CD4-positive, alpha-beta T cell treated with Interferon alpha-2 for 1 hour (primary cell): ENCODE measurements at regions not wholly inside any gene's neighbourhood (a gene's known extent, or its start where the extent isn't known, plus 50 kb on each side); places are given as distances from the start of the nearest gene placed in this dataset.
"Not testable (repeated sequence)": the region's sequence is repeated elsewhere in the genome, so short reads cannot be mapped to it uniquely, and the experiment has no call there.

Source experiments
- DNase-seq, 2 donors: peaks; one replicate each; pipeline ENCODE4 v3.0.0-alpha.2; 2020 to 2022

DNA sequence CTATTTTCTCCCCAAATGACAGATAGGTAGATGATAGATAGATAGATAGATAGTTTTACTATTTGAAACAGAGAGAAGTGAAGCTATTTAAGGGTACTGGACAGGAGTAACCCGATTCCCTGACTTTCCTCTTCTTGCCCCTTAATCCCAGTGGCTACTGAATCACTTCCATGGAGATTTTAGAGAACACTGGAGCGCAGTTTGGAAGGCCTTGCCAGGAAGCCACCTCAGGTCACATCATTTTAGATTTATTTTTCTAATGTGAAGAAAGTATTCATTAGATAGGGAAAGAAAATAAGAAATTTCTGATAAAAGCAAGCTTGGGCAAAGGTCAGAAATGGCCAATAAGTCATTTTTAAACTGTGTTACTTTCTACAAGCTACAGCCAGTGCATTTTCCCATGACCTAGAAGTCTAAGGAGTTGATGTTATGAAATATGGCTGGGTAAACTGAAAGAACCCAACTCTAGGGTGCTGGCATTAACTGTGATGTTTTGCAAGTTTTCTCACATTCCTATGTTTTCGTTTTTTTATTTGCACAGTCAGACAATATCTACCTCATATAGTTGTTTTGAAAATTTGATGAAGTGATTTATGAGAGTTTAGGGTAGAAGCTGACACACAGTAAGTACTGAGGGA is 544.7 kb upstream of the PTGER4 start:
- no peak for DNase-seq

DNA sequence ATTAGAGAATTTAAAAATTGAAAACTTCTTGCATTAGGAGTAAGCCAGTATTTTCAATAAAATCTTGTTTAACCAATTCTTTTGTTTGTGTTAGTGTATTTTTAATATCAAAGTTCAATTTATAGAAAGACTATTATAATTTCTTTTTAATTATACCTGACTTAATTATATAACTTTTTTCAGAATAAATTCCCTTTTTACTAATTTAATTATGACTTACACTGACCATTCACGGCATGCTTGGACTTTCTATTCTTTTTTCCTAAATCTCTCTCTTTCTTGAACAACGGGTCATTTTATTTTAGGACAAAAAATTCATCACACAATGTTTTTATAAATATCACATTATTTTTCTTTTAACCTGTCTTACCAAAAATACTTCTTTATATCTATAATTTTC is 555.3 kb upstream of the PTGER4 start:
- DNase-seq, result no peak

DNA sequence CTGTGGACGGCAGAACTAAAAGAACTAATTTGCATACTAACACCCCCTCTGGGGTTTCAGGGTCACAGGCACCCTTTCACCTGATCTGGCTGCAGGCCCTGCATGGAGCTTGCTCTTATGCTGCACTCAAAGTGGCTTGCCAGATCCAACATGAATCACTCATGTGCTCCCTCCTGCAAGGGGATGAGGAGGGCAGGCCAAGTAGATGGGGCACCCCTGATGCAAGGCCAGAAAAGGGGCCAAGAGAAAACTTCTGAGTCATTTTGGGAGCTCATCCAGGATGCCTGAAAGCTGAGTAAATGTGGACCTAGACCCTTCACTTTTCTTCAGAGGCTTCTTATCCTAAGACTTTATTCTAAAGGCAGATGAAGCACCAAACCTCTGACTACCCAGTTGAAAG is 558.5 kb upstream of the PTGER4 start:
- DNase-seq, result no peak

DNA sequence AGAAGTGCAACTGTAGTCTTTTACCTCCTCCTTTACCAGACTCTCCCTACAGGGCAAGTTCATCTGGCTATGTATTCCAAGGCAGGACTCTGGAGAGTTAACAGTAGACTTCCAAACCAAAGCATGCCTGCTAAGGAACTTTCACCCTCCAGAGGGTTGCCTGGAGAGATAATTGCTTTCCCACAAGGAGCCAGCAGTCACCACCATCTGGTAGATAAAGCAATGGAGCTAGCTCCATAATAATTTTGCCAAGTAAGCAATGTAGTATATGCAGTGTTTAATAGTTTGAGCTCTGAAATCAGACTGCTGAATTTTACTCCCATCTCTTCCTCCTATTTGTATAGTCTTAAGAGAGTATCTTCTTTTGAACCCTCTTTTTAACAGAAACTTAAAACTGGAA is 566.8 kb upstream of the PTGER4 start:
- DNase-seq, result no peak

DNA sequence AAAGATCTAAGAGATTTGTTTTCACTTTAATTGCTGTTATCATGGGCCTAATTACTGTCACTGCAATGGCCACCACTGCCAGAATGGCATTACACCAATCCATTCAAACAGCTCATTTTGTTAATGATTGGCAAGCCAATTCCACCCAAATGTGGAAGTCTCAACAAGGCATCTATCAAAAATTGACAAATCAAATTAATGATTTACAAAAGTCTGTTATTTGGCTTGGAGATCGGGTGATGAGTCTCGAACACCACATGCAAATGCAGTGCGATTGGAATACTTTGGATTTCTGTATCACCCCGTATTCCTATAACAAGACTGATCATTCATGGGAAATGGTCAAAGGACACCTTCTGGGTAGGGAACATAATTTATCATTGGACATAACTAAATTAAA is 568.7 kb upstream of the PTGER4 start:
- not testable (repeated sequence) for DNase-seq

DNA sequence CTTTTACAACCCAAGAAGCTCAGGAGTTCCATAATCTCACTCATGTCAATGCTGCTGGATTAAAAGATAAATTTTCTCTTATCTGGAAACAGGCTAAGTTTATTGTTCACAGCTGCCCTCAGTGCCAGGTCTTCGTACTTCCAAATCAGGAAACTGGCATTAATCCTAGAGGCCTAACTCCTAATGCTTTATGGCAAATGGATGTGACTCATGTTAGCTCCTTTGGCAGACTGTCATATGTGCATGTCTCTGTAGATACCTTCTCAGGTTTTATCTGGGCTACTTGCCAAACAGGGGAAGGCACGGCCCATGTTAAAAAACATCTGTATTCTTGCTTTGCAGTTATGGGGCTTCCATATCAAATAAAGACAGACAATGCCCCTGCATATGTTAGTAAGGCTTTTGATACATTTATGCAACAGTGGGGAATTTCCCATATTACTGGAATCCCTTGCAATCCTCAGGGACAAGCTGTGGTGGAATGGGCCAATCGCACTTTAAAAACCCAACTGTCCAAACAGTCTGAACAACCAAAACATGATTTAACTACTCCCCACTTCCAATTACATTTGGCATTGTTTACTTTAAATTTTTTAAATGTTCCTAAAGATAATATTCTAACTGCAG is 570.8 kb upstream of the PTGER4 start:
- DNase-seq, result not testable (repeated sequence)

DNA sequence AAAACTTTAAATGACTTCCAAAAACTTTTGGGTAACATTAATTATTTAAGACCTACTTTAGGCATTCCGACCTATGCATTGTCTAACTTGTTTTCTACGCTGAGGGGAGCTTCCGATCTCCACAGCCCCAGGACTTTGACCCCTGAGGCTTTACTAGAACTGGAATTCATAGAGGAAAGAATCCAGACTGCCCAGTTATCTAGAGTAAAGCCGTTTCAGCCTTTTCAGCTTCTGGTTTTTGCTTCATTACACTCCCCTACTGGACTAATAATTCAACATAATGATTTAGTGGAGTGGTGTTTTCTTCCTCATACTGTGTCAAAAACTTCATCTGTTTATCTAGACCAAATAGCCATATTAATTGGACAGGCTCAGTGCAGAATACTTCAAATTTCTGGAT is 571.9 kb upstream of the PTGER4 start:
- not testable (repeated sequence) for DNase-seq

DNA sequence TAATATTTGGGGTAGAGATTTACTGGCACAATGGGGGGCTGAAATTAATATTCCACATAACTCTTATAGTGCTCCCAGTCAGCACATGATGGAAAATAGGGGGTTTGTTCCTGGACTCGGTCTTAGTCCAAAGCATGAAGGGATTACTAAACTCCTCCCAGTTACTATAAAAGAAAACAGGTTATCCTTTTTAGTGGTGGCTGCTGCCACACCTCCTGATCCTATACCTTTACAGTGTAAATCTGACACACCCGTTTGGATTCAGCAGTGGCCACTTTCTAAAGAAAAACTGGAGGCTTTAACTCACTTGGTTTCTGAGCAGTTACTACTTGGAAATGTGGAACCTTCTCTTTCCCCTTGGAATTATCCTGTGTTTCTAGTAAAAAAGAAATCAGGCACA is 572.9 kb upstream of the PTGER4 start:
- DNase-seq, result no peak

DNA sequence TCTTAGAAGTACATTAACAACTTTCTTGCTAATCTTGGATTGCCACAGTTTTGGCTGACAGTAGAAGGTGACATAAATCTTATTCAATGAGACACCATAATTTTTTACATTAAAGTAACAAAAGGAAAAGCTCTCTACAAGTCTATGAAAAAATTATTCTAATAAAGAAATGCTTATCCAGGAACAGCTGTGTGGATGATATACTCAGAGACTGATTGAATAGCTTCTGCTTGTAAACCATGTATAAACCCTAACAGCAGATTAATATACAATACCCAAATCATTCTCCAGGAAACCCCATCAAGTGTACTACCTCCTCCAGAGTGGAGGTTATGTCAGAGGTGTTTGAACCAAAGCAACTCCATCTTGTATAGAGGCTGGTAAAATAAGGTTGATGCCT is 581.4 kb upstream of the PTGER4 start:
- DNase-seq, result no peak

DNA sequence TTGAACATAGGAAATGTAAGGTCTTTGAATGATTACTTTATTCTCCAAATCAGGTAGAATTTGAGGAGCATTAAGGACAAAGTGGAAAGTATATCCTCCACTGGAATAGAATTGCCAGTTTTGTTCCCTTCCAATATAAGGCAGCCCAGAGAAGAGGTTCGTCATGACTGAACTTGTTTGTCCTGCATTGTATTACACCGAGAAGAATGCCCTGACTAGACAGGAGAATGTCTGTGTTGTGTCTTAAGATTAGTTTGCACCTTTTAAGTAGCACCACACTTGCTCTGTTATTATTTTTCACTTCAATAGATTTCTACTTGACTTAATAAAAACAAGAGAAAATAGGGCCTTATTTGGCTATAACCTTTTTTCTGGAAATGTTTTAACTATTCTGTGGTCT is 586.2 kb upstream of the PTGER4 start:
- no peak for DNase-seq

DNA sequence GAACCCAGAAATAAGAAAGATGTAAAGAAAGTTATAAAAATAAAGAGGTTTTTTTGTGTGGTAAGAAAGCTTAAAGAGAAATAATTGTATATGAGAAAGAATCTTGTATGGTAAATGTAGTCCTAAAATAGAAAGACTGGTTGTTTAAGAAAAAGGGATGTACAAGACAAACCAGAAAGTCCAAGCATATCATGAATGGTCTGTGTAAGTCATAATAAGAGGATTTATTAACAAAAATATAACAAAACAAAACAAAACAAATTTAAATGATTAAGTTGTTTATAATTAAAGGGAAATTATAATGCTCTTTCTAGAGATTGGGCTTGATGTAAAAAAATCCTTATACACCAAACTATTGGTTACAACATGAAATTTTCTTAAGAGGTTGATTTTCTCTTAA is 590.4 kb upstream of the PTGER4 start:
- DNase-seq, result no peak

DNA sequence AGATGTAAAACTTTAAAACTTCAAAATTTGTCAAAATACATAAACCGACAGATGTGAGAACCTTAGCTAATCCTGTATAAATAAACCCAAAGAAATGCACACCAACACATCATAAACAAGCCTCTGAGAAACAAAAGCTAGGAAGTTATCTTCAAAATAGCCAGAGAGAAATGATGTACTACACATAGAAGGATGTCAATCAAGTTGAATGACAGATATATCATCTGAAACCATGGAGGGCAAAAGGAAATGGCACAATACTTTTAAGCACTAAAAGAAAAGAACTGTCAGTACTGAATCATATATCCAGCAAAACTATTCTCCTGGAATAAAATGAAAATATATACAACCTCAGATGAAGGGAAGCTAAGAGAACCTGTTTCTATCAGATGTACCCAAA is 595.1 kb upstream of the PTGER4 start:
- no peak for DNase-seq

DNA sequence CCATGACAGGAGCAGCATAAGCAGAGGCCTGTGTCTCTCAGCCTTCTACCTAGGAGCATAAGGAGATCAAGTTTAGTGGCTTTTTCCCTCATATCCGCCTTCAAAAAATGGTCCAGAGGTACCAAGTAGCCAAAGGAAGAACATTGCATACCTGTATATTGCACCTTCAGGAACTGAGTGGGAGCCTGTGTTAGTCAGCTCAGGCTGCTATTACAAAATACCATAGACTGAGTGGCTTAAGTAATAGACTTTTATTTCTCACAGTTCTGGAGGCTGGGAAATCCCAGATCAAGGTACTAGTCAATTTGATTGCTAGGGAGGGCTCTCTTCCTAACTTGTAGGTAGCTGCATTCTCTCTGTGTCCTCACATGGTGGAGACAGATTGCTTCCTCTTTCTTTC is 597.4 kb upstream of the PTGER4 start:
- no peak for DNase-seq

DNA sequence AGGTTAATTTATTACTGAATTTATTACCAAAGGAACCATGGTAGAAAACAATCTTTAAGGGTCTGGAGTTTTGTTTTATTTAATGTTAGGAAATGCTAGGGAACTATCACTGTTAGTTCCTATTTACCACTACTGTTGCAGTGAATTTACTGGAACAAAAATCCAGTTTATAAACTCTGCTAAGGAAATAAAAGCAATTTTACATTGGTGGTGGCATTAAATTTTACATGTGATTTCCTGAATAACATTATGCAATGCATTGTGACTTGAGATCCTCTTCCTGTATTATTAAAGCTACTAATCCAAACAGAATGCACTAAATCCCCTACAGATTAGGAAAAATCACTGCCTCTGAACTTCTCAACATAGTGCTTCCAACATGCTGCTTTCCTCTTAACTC is 599.5 kb upstream of the PTGER4 start:
- no peak for DNase-seq

DNA sequence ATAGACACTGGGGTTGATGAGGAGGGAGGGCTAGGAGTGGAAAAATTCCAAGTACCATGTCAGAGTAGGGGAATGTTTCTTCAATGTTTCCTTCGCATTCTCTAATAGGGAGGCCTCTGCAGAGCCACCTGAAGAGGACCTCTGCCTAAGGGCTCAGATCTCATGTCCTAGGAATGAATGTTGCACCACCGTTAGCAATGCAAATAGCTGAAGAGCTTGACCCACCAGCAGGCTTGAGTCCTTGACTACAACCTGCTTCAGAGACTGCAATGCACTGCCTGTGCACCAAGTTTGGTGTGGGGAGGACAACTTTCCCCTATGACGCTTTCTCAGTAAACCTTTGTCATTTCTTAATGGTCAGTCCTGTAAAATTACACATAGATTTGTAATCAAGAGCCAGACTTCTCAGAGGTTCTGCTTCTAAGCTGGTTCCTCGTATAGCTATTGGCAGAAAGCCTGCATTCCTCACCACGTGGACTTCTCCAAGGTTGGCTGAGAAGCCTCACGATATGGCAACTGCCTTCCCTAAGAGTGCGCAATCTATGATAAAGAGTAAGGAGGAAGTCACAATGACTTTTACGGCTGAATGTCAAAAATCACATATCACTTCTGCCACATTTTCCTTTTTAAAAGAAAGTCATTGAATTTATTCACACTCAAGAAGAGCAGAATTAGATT is 600.7 kb upstream of the PTGER4 start:
- no peak for DNase-seq

DNA sequence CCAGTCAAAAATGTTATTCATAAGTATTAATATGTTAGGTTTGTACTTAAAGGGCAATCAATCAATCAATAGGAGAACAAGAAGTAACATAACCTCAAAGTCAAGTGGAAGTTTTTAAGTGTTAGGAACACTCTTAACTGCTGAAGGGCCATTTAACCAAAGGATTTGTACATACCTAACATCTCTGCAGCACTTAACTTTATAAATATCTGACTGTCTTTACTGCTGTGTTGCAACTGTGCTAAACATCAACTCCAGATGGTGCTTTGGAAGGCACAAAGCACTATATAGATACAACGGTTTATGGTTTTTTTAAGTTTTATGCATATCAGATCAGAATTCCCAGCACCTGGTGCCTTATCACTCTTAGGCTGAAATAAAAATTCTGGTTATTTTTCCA is 604.9 kb upstream of the PTGER4 start:
- no peak for DNase-seq

DNA sequence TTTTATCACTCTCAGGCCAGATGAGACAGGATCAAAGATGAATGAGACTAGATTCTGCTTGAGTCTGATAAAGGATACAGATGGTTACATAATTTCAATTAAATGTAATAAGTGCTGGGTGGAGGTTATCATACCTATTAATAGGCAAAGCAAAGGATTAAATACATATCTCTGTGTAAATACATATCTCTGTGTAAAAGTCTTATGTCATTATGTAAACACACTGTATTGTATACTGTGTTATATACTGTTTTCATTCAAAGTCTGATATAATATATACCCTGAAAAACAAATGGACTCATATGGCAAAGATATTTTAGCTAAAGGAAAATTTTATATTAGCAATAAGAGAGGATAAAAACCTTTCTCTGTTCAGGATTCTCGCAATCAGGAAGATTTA is 605.8 kb upstream of the PTGER4 start:
- DNase-seq, result no peak

DNA sequence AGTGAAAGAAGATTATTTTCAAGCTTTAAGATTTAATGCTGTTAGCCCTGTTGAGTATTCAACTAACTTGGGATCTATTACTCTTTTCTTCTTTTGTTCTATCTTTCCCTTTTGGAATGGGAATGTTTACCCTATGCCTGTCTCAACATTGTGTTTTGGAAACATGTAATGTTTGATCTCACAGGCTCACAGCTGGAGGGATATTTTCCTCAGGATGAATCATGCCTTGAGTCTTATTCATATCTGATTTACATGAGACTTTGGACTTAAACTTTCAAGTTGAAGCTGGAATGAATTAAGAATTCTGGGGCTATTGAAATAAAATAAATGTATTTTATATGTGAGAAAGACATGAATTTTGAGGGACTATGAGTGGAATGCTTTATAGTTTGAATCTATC is 607.8 kb upstream of the PTGER4 start:
- DNase-seq, result no peak

DNA sequence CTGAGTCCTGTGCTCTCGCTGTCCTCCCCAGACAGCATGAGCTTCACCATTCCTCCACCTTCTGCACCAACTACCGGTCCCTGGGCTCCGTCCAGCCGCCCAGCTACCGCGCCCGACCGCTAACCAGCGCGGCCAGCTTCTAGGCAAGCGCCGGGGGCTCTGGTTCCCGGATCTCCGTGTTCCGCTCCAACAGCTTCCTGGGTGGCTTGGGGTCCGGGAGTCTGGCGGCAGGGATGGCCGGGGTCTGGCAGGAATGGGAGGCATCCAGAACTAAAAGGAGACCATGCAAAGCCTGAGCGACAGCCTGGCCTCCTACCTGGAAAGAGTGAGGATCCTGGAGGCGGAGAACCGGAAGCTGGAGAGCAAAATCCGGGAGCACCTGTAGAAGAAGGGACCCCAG is 613.1 kb upstream of the PTGER4 start:
- DNase-seq, result no peak

DNA sequence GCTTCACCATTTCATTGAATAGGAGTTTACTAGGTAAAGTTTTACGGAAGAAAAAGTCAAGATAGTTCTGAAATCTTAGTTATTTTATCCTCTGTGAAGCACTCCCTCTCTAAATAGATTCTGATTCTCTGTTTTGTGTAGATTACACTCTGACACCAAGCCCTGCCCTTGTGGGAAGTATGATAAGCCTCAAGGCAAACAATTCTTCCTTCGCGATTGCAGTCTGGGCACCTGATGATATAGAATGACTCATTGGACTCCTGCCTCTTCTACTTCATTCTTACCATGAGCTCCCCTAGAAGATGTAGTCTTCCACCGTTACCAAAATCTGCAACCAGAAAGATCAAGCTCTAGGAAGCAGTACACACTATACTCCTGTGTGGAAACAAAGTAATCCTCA is 626.9 kb upstream of the PTGER4 start:
- no peak for DNase-seq

DNA sequence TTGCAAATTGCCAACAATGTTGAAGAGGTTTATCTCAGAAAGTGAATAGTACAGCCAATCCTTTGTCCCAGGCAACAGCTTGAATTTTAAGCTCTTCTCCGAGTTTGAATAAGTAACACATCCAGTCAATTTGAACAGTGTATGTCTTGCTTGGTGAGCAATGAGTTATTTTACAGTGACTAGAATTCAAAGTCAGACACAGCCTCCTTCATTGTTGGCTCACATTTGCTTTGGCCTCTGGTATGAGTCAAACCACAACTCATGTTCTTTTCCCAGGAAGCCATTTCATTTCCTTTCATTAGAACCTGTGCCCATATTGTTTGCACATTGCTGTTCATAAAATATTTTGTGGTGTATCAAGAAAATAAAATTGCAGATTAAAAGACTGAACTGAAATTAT is 622.0 kb upstream of the DAB2 start:
- DNase-seq, result no peak

DNA sequence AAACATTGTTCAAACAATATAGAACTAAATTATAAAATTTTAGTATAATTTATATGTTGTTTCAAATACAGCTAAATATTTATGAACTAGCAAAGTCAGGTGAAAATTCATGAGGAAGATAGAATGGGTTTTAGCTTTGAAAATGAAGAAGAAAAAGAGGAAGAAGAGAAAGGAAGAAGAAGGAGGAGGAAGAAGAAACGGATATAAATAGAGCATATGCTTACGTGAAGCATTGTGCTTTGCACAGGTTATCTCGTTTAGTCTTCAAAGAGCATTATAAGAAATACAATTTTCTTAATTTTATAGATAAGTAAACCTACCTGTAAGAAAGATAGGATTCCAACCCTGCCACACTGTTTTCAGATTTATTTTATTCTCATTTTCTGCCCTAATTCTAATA is 620.6 kb upstream of the DAB2 start:
- no peak for DNase-seq

DNA sequence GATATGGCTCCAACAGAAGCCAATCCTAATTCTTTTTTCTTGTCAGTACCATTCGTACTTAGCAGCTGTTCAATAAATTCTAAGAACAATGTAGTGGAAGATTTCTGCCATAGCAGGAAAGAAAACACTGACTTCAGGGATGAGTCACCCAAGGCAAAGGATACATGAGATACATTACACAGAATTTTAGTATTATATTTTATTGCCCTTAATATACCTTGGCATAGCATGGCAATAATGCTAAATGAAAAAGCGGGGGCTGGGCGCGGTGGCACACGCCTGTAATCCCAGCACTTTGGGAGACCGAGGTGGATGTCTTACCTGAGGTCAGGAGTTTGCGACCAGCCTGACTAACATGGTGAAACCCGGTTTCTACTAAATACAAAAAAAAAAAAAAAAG is 619.1 kb upstream of the DAB2 start:
- DNase-seq, result no peak

DNA sequence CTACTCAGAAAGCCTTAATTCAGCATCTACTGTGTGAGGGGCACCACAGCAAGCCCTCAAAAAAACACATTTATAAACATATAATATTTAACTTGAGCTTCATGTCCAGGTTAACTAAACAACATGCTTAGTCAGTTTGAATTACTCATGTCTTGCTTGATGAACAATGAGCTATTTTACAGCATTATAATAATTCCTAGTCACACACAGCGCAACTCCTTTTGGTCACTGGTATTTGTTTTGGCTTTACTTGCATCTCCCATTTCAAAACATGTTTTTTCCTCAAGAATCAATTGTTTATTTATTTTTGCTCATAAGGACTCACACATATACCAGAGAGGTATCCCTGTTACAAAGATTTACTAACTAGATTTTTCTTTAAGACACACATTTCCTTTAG is 616.7 kb upstream of the DAB2 start:
- no peak for DNase-seq

DNA sequence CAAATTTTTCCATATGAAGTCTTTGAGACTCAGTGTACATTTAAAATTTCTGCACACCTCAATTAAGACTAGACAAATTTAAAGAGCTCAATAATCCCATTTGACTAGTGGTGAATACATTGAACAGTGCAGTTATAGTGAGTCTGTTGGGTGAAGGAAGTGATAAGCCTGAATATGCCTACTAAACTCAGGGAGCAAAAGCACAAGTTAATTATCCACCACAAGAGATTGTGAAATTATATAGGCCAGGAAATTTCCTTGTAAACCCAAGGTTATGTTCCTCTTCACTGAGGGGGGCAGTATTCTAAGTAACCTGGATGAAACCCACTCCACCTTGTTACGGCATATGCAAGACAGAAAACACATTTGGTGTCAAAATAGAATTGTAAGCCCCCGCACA is 612.9 kb upstream of the DAB2 start:
- no peak for DNase-seq
